H1 (cell line): ENCODE measurements at regions not wholly inside any gene's neighbourhood (a gene's known extent, or its start where the extent isn't known, plus 50 kb on each side); places are given as distances from the start of the nearest gene placed in this dataset.

Experiments used
- CHD1 ChIP-seq: IDR thresholded peaks from 2 replicates; pipeline ENCODE4 v1.6.1; 2012; ENCODE audit warnings: low read depth, low read length, improper control_type of control experiment
- PHF8 ChIP-seq: fragments of 200-600 bp; sonication (generic); conservative IDR thresholded peaks from 2 replicates; pipeline ENCODE4 v1.7.1; 2012; ENCODE audit warnings: low read depth, mild to moderate bottlenecking, inconsistent platforms, low read length, moderate library complexity
- POLR2AphosphoS5 ChIP-seq: IDR thresholded peaks from 2 replicates; pipeline ENCODE4 v1.6.1; 2011; ENCODE audit warnings: low read depth, low read length
- RXRA ChIP-seq: IDR thresholded peaks from 2 replicates; pipeline ENCODE4 v1.6.1; 2011; ENCODE audit warnings: low read depth, mild to moderate bottlenecking, low read length, moderate library complexity; ENCODE audit not compliant: insufficient read depth
- SAP30 ChIP-seq: fragments of 300-600 bp; sonication (generic); IDR thresholded peaks from 2 replicates; pipeline ENCODE4 v1.7.1; 2012; ENCODE audit warnings: low read length, moderate library complexity, mild to moderate bottlenecking, inconsistent platforms; ENCODE audit not compliant: insufficient read depth, insufficient replicate concordance
- SP2 ChIP-seq: IDR thresholded peaks from 2 replicates; pipeline ENCODE4 v1.6.1; 2012; ENCODE audit warnings: mild to moderate bottlenecking, low read length, inconsistent platforms
- TAF1 ChIP-seq: IDR thresholded peaks from 2 replicates; pipeline ENCODE4 v1.6.1; 2011; ENCODE audit warnings: mild to moderate bottlenecking, low read depth, low read length
- TEAD4 ChIP-seq: IDR thresholded peaks from 2 replicates; pipeline ENCODE4 v1.6.1; 2012; ENCODE audit warnings: low read depth, low read length, inconsistent platforms, mixed read lengths
- TF ChIP-seq, protein P1 (sequence below): fragments of 300-600 bp; sonication (generic); IDR thresholded peaks from 2 replicates; pipeline ENCODE4 v1.7.1; 2012; ENCODE audit warnings: low read length, moderate library complexity, mild to moderate bottlenecking, inconsistent platforms; ENCODE audit not compliant: insufficient replicate concordance
- TF ChIP-seq, protein P2 (sequence below): IDR thresholded peaks from 2 replicates; pipeline ENCODE4 v1.6.1; 2012; ENCODE audit warnings: inconsistent platforms
- TF ChIP-seq, protein P3 (sequence below): IDR thresholded peaks from 2 replicates; pipeline ENCODE4 v1.6.1; 2012; ENCODE audit warnings: low read length, inconsistent platforms

DNA sequence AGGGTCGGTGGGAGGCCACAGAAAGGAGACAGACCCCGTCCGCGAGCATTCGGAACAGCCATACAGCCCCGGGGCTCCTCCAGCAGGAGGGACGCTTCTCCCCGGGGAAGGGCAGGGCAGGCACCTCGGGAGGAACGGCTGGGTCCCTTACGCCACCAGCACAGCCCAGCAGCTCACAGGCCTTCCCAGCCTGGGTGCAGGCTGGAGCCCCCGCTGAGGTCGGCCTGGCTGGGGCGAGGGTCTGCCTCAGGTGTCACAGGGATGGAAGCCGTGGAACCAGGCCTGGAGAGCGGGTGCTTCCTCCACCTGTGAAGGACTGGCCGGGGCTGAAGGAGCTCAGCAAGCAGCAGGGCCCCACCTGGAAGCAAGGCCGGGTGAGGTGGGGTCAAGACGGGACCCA, 732.3 kb downstream of the BRD1 start (continued):
- TF ChIP-seq, protein P1, sequence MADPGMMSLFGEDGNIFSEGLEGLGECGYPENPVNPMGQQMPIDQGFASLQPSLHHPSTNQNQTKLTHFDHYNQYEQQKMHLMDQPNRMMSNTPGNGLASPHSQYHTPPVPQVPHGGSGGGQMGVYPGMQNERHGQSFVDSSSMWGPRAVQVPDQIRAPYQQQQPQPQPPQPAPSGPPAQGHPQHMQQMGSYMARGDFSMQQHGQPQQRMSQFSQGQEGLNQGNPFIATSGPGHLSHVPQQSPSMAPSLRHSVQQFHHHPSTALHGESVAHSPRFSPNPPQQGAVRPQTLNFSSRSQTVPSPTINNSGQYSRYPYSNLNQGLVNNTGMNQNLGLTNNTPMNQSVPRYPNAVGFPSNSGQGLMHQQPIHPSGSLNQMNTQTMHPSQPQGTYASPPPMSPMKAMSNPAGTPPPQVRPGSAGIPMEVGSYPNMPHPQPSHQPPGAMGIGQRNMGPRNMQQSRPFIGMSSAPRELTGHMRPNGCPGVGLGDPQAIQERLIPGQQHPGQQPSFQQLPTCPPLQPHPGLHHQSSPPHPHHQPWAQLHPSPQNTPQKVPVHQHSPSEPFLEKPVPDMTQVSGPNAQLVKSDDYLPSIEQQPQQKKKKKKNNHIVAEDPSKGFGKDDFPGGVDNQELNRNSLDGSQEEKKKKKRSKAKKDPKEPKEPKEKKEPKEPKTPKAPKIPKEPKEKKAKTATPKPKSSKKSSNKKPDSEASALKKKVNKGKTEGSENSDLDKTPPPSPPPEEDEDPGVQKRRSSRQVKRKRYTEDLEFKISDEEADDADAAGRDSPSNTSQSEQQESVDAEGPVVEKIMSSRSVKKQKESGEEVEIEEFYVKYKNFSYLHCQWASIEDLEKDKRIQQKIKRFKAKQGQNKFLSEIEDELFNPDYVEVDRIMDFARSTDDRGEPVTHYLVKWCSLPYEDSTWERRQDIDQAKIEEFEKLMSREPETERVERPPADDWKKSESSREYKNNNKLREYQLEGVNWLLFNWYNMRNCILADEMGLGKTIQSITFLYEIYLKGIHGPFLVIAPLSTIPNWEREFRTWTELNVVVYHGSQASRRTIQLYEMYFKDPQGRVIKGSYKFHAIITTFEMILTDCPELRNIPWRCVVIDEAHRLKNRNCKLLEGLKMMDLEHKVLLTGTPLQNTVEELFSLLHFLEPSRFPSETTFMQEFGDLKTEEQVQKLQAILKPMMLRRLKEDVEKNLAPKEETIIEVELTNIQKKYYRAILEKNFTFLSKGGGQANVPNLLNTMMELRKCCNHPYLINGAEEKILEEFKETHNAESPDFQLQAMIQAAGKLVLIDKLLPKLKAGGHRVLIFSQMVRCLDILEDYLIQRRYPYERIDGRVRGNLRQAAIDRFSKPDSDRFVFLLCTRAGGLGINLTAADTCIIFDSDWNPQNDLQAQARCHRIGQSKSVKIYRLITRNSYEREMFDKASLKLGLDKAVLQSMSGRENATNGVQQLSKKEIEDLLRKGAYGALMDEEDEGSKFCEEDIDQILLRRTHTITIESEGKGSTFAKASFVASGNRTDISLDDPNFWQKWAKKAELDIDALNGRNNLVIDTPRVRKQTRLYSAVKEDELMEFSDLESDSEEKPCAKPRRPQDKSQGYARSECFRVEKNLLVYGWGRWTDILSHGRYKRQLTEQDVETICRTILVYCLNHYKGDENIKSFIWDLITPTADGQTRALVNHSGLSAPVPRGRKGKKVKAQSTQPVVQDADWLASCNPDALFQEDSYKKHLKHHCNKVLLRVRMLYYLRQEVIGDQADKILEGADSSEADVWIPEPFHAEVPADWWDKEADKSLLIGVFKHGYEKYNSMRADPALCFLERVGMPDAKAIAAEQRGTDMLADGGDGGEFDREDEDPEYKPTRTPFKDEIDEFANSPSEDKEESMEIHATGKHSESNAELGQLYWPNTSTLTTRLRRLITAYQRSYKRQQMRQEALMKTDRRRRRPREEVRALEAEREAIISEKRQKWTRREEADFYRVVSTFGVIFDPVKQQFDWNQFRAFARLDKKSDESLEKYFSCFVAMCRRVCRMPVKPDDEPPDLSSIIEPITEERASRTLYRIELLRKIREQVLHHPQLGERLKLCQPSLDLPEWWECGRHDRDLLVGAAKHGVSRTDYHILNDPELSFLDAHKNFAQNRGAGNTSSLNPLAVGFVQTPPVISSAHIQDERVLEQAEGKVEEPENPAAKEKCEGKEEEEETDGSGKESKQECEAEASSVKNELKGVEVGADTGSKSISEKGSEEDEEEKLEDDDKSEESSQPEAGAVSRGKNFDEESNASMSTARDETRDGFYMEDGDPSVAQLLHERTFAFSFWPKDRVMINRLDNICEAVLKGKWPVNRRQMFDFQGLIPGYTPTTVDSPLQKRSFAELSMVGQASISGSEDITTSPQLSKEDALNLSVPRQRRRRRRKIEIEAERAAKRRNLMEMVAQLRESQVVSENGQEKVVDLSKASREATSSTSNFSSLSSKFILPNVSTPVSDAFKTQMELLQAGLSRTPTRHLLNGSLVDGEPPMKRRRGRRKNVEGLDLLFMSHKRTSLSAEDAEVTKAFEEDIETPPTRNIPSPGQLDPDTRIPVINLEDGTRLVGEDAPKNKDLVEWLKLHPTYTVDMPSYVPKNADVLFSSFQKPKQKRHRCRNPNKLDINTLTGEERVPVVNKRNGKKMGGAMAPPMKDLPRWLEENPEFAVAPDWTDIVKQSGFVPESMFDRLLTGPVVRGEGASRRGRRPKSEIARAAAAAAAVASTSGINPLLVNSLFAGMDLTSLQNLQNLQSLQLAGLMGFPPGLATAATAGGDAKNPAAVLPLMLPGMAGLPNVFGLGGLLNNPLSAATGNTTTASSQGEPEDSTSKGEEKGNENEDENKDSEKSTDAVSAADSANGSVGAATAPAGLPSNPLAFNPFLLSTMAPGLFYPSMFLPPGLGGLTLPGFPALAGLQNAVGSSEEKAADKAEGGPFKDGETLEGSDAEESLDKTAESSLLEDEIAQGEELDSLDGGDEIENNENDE, result no peak
- TF ChIP-seq SP2 (no peak), PHF8 (no peak), TAF1 (no peak), POLR2AphosphoS5 (no peak), CHD1 (no peak), TEAD4 (no peak), SAP30 (no peak), RXRA (no peak)
- TF ChIP-seq, protein P2, sequence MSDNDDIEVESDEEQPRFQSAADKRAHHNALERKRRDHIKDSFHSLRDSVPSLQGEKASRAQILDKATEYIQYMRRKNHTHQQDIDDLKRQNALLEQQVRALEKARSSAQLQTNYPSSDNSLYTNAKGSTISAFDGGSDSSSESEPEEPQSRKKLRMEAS, result no peak
- TF ChIP-seq, protein P3, sequence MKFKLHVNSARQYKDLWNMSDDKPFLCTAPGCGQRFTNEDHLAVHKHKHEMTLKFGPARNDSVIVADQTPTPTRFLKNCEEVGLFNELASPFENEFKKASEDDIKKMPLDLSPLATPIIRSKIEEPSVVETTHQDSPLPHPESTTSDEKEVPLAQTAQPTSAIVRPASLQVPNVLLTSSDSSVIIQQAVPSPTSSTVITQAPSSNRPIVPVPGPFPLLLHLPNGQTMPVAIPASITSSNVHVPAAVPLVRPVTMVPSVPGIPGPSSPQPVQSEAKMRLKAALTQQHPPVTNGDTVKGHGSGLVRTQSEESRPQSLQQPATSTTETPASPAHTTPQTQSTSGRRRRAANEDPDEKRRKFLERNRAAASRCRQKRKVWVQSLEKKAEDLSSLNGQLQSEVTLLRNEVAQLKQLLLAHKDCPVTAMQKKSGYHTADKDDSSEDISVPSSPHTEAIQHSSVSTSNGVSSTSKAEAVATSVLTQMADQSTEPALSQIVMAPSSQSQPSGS, result no peak
